Subcutaneous abdominal adipose tissue (tissue), 5 donors: ENCODE measurements at regions not wholly inside any gene's neighbourhood (a gene's known extent, or its start where the extent isn't known, plus 50 kb on each side); places are given as distances from the start of the nearest gene placed in this dataset.

ENCODE experiments used
- H3K27ac ChIP-seq: one replicate; pipeline ENCODE4 v1.7.0; 2013; ENCODE audit warnings: low read depth, mild to moderate bottlenecking, inconsistent platforms, low read length, moderate library complexity
- H3K27me3 ChIP-seq, 5 donors: one replicate each; pipeline ENCODE4 v1.7.0; 2013; ENCODE audit warnings: low read length in 5 of 5, inconsistent platforms in 1 of 5; ENCODE audit not compliant: control insufficient read depth in 5 of 5, insufficient read depth in 4 of 5
- H3K36me3 ChIP-seq, 5 donors: one replicate each; pipeline ENCODE4 v1.7.0; 2013; ENCODE audit warnings: low read length in 5 of 5; ENCODE audit not compliant: control insufficient read depth in 5 of 5, insufficient read depth in 5 of 5
- H3K4me1 ChIP-seq, 5 donors: one replicate each; pipeline ENCODE4 v1.7.0; 2013; ENCODE audit warnings: low read length in 5 of 5, mild to moderate bottlenecking in 3 of 5, moderate library complexity in 1 of 5; ENCODE audit not compliant: control insufficient read depth in 5 of 5, insufficient read depth in 5 of 5
- H3K4me3 ChIP-seq, 5 donors: one replicate each; pipeline ENCODE4 v1.7.0; 2013; ENCODE audit warnings: low read length in 5 of 5, low read depth in 1 of 5
- H3K9ac ChIP-seq, 5 donors: one replicate each; pipeline ENCODE4 v1.7.0; 2013; ENCODE audit warnings: low read length in 5 of 5, mild to moderate bottlenecking in 4 of 5, moderate library complexity in 3 of 5
- H3K9me3 ChIP-seq, 5 donors: one replicate each; pipeline ENCODE4 v1.7.0; 2013; ENCODE audit warnings: low read length in 5 of 5; ENCODE audit not compliant: control insufficient read depth in 5 of 5
- donor health status: healthy.
- donor health status: healthy.
- donor health status: healthy.
- donor health status: healthy.
- donor health status: healthy.

GRCh38 chr6:88244721-88245120, 78.6 kb upstream of the CNR1 start:
- H3K9me3 ChIP-seq, result peaks cover 0 to 2% (median 0%) of the 10 kb centered on the region in 5 donors
- H3K27ac ChIP-seq, result no peak overlapping the region
- no peaks in the 10 kb centered on the region for H3K36me3 ChIP-seq
- no peak overlapping the region for H3K9ac ChIP-seq
- no peak overlapping the region for H3K4me3 ChIP-seq
- H3K4me1 ChIP-seq, result no peaks in the 10 kb centered on the region
- H3K27me3 ChIP-seq, result no peaks in the 10 kb centered on the region

- Histone ChIP-seq H3K9ac (no peak overlapping the region), H3K27me3 (no peaks in the 10 kb centered on the region), H3K36me3 (no peaks in the 10 kb centered on the region), H3K4me3 (no peak overlapping the region), H3K4me1 (no peaks in the 10 kb centered on the region), H3K9me3 (peaks cover 0 to 2% (median 0%) of the 10 kb centered on the region in 5 donors), H3K27ac (no peak overlapping the region)
These were observed 72.8 kb upstream of the CNR1 start for GRCh38 chr6:88238901-88239300.

- Histone ChIP-seq H3K9ac (no peak overlapping the region), H3K36me3 (no peaks in the 10 kb centered on the region), H3K27me3 (no peaks in the 10 kb centered on the region), H3K4me3 (no peak overlapping the region), H3K9me3 (peaks cover 0 to 2% (median under 1%) of the 10 kb centered on the region in 5 donors), H3K4me1 (no peaks in the 10 kb centered on the region), H3K27ac (no peak overlapping the region)
These were observed 71.9 kb upstream of the CNR1 start for GRCh38 chr6:88238065-88238464.

GRCh38 chr6:88236612-88237360, 70.6 kb upstream of the CNR1 start:
- Histone ChIP-seq H3K27ac (no peak overlapping the region), H3K36me3 (no peaks in the 10 kb centered on the region), H3K27me3 (no peaks in the 10 kb centered on the region), H3K9ac (no peak overlapping the region), H3K9me3 (peaks cover 0 to 13% (median 5%) of the 10 kb centered on the region in 5 donors), H3K4me1 (no peaks in the 10 kb centered on the region), H3K4me3 (no peak overlapping the region)

- Histone ChIP-seq H3K36me3 (no peaks in the 10 kb centered on the region), H3K4me3 (no peak overlapping the region), H3K27me3 (no peaks in the 10 kb centered on the region), H3K4me1 (no peaks in the 10 kb centered on the region), H3K27ac (no peak overlapping the region), H3K9me3 (peaks cover 5 to 28% (median 15%) of the 10 kb centered on the region in 5 donors), H3K9ac (no peak overlapping the region)
These were observed 66.6 kb upstream of the CNR1 start for GRCh38 chr6:88232753-88233152.

GRCh38 chr6:88223298-88223697, 57.2 kb upstream of the CNR1 start:
- Histone ChIP-seq H3K4me3 (no peak overlapping the region), H3K9ac (no peak overlapping the region), H3K27ac (no peak overlapping the region), H3K27me3 (no peaks in the 10 kb centered on the region), H3K4me1 (no peaks in the 10 kb centered on the region), H3K36me3 (no peaks in the 10 kb centered on the region), H3K9me3 (no peaks in the 10 kb centered on the region)

- no peak overlapping the region for H3K27ac ChIP-seq
- no peaks in the 10 kb centered on the region for H3K27me3 ChIP-seq
- H3K9ac ChIP-seq, result no peak overlapping the region
- no peaks in the 10 kb centered on the region for H3K9me3 ChIP-seq
- no peaks in the 10 kb centered on the region for H3K36me3 ChIP-seq
- no peak overlapping the region for H3K4me3 ChIP-seq
- no peaks in the 10 kb centered on the region for H3K4me1 ChIP-seq
These were observed 54.3 kb upstream of the CNR1 start for GRCh38 chr6:88220493-88220892.

- H3K27me3 ChIP-seq, result no peaks in the 10 kb centered on the region
- H3K4me1 ChIP-seq, result no peaks in the 10 kb centered on the region
- H3K9ac ChIP-seq, result no peak overlapping the region
These were observed 50.0 kb upstream of the CNR1 start for GRCh38 chr6:88216182-88216581.

More at GRCh38 chr6:88216182-88216581, 50.0 kb upstream of the CNR1 start:
- H3K9me3 ChIP-seq, result no peaks in the 10 kb centered on the region
- no peak overlapping the region for H3K27ac ChIP-seq
- H3K4me3 ChIP-seq, result no peak overlapping the region
- H3K36me3 ChIP-seq, result no peaks in the 10 kb centered on the region
